Ovary (tissue), 7 donors: ENCODE measurements at regions not wholly inside any gene's neighbourhood (a gene's known extent, or its start where the extent isn't known, plus 50 kb on each side); places are given as distances from the start of the nearest gene placed in this dataset.

Experiments
- DNase-seq, 5 donors: peaks; one replicate each; pipeline ENCODE4 v3.0.0-alpha.2; 2019 to 2020
- H3K27ac ChIP-seq, 2 donors: fragments of 200-600 bp; one replicate each; pipeline versions ENCODE4 v1.5.1 to v1.8.0; 2019 to 2022
- H3K27me3 ChIP-seq: fragments of 200-600 bp; one replicate; pipeline ENCODE4 v1.8.0; 2022
- H3K36me3 ChIP-seq: fragments of 200-600 bp; sonication (generic); one replicate; pipeline ENCODE4 v1.5.1; 2019
- H3K4me1 ChIP-seq: one replicate; pipeline ENCODE4 v1.8.1; 2013; ENCODE audit warnings: mild to moderate bottlenecking, moderate library complexity; ENCODE audit not compliant: insufficient read depth
- H3K4me3 ChIP-seq: fragments of 200-600 bp; sonication (generic); one replicate; pipeline ENCODE4 v1.5.1; 2017
- H3K9me3 ChIP-seq, 2 donors: fragments of 200-600 bp in 1 of 2; sonication (generic) in 1 of 2; one replicate each; pipeline versions ENCODE4 v1.5.1 to v1.8.1; 2013 to 2019; ENCODE audit warnings: mild to moderate bottlenecking in 1 of 2, moderate library complexity in 1 of 2
- CTCF ChIP-seq, 3 donors: fragments of 450-650 bp in 2 of 3; fragments of 200-600 bp in 1 of 3; IDR thresholded peaks; one replicate each; pipeline versions ENCODE4 v1.5.1 to v1.8.0; 2016 to 2022; ENCODE audit warnings: antibody characterized with exemption in 3 of 3, mild to moderate bottlenecking in 1 of 3
- EP300 ChIP-seq: sonication (generic); formaldehyde crosslinking; IDR thresholded peaks from one replicate; pipeline ENCODE4 v1.6.1; 2017; ENCODE audit warnings: antibody characterized with exemption
- POLR2A ChIP-seq: fragments of 450-650 bp; IDR thresholded peaks from one replicate; pipeline ENCODE4 v1.6.1; 2017; ENCODE audit warnings: antibody characterized with exemption, mild to moderate bottlenecking, moderate library complexity
- WGBS, 3 donors: extraction: QIAGEN DNeasy Blood & Tissue Kit in 1 of 3; methylation state at CpG; one replicate each; pipeline versions ENCODE4 v1.1.5 to v1.1.7; 2013 to 2017; 5-methylcytosine and 5-hydroxymethylcytosine counted together
- intact Hi-C, 4 donors: fragments of 100-400 bp; cut with DNase I; formaldehyde crosslinking; loops; one replicate each; pipeline versions ENCODE4 v1.11.0 to v1.15.1; 2022 to 2023
- donor health status: DM: no; HTN: no; CAD: no; lungs with moderate emphysema.
- donor health status: DM: no; HTN: no; CAD: no.
- donor health status: Bipolar disorder and iron deficiency.
- donor health status: DM: no; HTN: no; CAD: no.
- donor health status: DM: yes; HTN: yes; CAD: no.

GRCh38 chr5:136427426-136427825, 62.1 kb upstream of the TRPC7 start:
- H3K27ac ChIP-seq, result no peak overlapping the region
- H3K27me3 ChIP-seq, result no peaks in the 10 kb centered on the region
- no peak overlapping the region for H3K4me3 ChIP-seq
- intact Hi-C loops, result no loop called here
- TF ChIP-seq CTCF (IDR thresholded peaks at IDR 0.05) (no peak), EP300 (no peak), POLR2A (no peak)
- 82 to 93% (median 86%) methylated on average over 2 of the region's 2 CpGs for WGBS, 3 donors
- no peaks in the 10 kb centered on the region for H3K9me3 ChIP-seq
- H3K4me1 ChIP-seq, result no peaks in the 10 kb centered on the region
- no peaks in the 10 kb centered on the region for H3K36me3 ChIP-seq
- no peak for DNase-seq

GRCh38 chr5:136425921-136426320, 60.6 kb upstream of the TRPC7 start:
- H3K27ac ChIP-seq, result no peak overlapping the region
- no peaks in the 10 kb centered on the region for H3K4me1 ChIP-seq
- DNase-seq, result no peak
- H3K27me3 ChIP-seq, result no peaks in the 10 kb centered on the region
- H3K36me3 ChIP-seq, result no peaks in the 10 kb centered on the region
- intact Hi-C loops, result no loop called here
- H3K9me3 ChIP-seq, result no peaks in the 10 kb centered on the region
- H3K4me3 ChIP-seq, result no peak overlapping the region
- TF ChIP-seq POLR2A (no peak), EP300 (no peak), CTCF (IDR thresholded peaks at IDR 0.05) (no peak)
- WGBS, 3 donors, result 41 to 60% (median 42%) methylated on average over 3 of the region's 3 CpGs

DNA sequence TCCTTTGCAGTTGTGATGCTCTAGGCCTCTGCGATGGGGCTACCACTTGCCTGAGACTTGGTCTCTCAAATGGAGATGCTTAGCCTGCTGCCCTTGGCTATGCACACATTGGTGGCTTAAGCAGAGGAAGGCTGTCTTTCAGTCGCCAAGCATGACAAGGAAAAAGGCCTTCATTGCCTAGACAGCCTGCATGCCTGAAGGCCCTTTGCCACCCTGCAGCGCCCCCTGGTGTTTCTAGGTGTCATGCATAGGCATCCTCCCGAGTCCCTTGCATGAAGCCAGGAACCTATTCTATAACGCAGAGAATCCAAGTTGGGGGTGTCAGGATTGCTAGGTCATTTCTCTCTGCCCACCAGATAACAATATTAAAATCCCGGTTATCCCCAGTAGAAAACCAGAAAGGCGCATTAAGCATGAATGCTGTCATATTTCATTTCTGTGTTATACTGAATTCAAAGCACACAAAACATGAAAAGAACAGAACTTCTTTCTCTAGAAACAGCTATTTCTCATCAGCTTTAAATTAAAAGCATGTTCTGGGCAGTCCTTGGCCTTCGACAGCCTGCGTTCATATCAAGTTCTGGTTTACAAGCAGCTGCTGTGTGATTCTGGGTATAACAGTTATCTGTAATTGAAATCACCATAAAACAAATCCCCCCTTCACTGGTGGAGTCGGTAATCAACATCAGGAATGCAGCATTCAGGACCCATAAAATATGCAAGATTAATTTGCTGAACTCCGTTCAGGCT, 59.7 kb upstream of the TRPC7 start:
- TF ChIP-seq EP300, result no peak
- TF ChIP-seq CTCF (IDR thresholded peaks at IDR 0.05), result no peak
- TF ChIP-seq POLR2A, result no peak
- no peaks in the 10 kb centered on the region for H3K27me3 ChIP-seq
- H3K4me1 ChIP-seq, result no peaks in the 10 kb centered on the region
- DNase-seq, result peak in 4 of 5 donors; percentile 32 to 54 (median 34)
- 13 to 15% (median 15%) methylated on average over 11 of the region's 11 CpGs for WGBS, 3 donors
- no peaks in the 10 kb centered on the region for H3K9me3 ChIP-seq
- no peak overlapping the region for H3K4me3 ChIP-seq
- intact Hi-C loops, result no loop called here
- H3K27ac ChIP-seq, result no peak overlapping the region
- H3K36me3 ChIP-seq, result no peaks in the 10 kb centered on the region

DNA sequence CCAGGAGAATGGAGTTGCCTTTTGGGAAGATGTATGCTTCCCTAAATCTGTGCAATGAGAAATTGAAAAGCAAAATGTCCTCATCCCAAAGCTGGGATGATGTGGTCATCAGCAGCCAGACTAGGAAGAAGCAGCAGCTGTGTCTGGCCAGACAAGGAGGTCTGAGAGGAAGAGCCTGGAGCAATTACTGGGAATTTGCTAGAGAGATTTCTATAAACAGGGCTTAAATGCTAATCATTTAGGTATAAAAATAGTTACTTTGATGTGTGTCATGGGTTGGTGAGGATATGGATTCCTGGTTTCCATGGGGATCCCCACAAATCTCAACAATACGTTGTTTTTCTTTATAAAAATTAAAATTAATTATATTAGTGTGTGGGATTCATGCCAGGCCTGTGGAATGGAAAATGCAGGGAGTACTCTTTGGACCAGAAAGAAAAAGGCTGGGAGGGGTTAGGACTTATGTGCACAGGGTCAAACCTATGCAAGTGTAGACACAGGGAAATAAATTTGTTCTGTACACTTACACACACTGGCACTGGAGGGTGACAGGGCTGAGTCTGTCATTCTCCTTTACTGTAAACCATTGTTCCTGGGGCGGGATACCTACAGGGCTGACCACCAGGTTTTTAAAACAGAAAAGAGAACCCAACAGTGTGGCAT, 58.7 kb upstream of the TRPC7 start:
- no peak overlapping the region for H3K27ac ChIP-seq
- H3K36me3 ChIP-seq, result no peaks in the 10 kb centered on the region
- H3K9me3 ChIP-seq, result no peaks in the 10 kb centered on the region
- H3K4me1 ChIP-seq, result no peaks in the 10 kb centered on the region
- intact Hi-C loops, result no loop called here
- no peaks in the 10 kb centered on the region for H3K27me3 ChIP-seq
- 68 to 73% (median 71%) methylated on average over 2 of the region's 2 CpGs for WGBS, 3 donors
- no peak overlapping the region for H3K4me3 ChIP-seq
- DNase-seq, result no peak
- no peak for TF ChIP-seq POLR2A
- TF ChIP-seq EP300, result no peak
